PC-9 (cell line): ENCODE measurements at regions not wholly inside any gene's neighbourhood (a gene's known extent, or its start where the extent isn't known, plus 50 kb on each side); places are given as distances from the start of the nearest gene placed in this dataset.

Experiments used
- CTCF ChIP-seq: fragments of 200-600 bp; sonication (generic); conservative IDR thresholded peaks from 2 replicates; pipeline ENCODE4 v1.6.1; 2017; ENCODE audit warnings: mixed run types, antibody characterized with exemption, mild to moderate bottlenecking, moderate library complexity
- EZH2 ChIP-seq: fragments of 200-600 bp; sonication (generic); IDR thresholded peaks from 2 replicates; pipeline ENCODE4 v1.8.0; 2017; ENCODE audit warnings: antibody characterized with exemption, low read depth

GRCh38 chr22:48691431-48691851, 1136.2 kb downstream of the BRD1 start:
- TF ChIP-seq CTCF (no peak), EZH2 (no peak)
